Endothelial cell of umbilical vein (primary cell): ENCODE measurements at regions not wholly inside any gene's neighbourhood (a gene's known extent, or its start where the extent isn't known, plus 50 kb on each side); places are given as distances from the start of the nearest gene placed in this dataset.

Source experiments
- BruUV-seq: library from RNA; stranded (reverse); fragments of 400-500 nt; replicated peaks from 2 replicates; lab custom pipeline; 2021; lab: Mats Ljungman, UMichigan
- CTCF ChIA-PET: fragments of 300-600, 350-600 bp; sonication (Branson Sonifier 250); formaldehyde crosslinking; loops from one replicate; lab custom pipeline; 2021; ENCODE audit warnings: antibody characterized with exemption, inconsistent platforms; lab: Charles Lee
- POLR2A ChIA-PET: fragments of 300-600, 350-600 bp; sonication (Branson Sonifier 250); formaldehyde crosslinking; loops from one replicate; lab custom pipeline; 2021; ENCODE audit warnings: antibody characterized with exemption, inconsistent platforms; lab: Charles Lee
- DNase-seq: peaks from one replicate; pipeline ENCODE4 v3.0.0-alpha.2; 2011; ENCODE audit warnings: low read depth, low spot score
- FAIRE-seq: peaks from 2 replicates; lab custom pipeline; 2011; peaks lifted over from hg19 to GRCh38; lab: Jason Lieb, UNC
- H2AFZ ChIP-seq: 2 replicates; pipeline ENCODE4 v1.6.0; 2012; ENCODE audit warnings: low read depth, low read length, control low read depth, inconsistent platforms
- H3K27ac ChIP-seq: 2 replicates; pipeline ENCODE4 v1.5.1; 2011; ENCODE audit warnings: low read depth, mild to moderate bottlenecking, control low read depth, low read length, moderate library complexity; ENCODE audit not compliant: insufficient read depth
- H3K27me3 ChIP-seq, 2 experiments: 2 replicates each; pipeline versions ENCODE4 v1.6.0 to v1.6.1; 2011; ENCODE audit warnings: low read length in 2 of 2, mixed read lengths in 1 of 2; ENCODE audit not compliant: control insufficient read depth in 2 of 2, insufficient read depth in 2 of 2
- H3K36me3 ChIP-seq, 2 experiments: 2 replicates in 1 of 2; 3 replicates in 1 of 2; pipeline ENCODE4 v1.5.1; 2011; ENCODE audit warnings: low read length in 2 of 2, mild to moderate bottlenecking in 1 of 2, moderate library complexity in 1 of 2; ENCODE audit not compliant: control insufficient read depth in 2 of 2, insufficient read depth in 2 of 2; ENCODE audit errors: extremely low read depth in 1 of 2
- H3K4me1 ChIP-seq: 3 replicates; pipeline ENCODE4 v1.5.1; 2011; ENCODE audit warnings: mild to moderate bottlenecking, low read length; ENCODE audit not compliant: control insufficient read depth, insufficient read depth; ENCODE audit errors: extremely low read depth
- H3K4me2 ChIP-seq: 2 replicates; pipeline ENCODE4 v1.6.1; 2011; ENCODE audit warnings: low read length, control low read depth, mixed read lengths; ENCODE audit not compliant: insufficient read depth
- H3K4me3 ChIP-seq, 3 experiments: fragments of 200-600 bp in 1 of 3; sonication (generic), shearing (Covaris generic) in 1 of 3; replicated peaks in 1 of 3; 2 replicates each; pipeline ENCODE4 v1.5.1; 2011 to 2016; ENCODE audit warnings: control low read depth in 3 of 3, low read length in 3 of 3, mild to moderate bottlenecking in 2 of 3, inconsistent platforms in 1 of 3, low read depth in 1 of 3, moderate library complexity in 1 of 3; ENCODE audit not compliant: insufficient read depth in 1 of 3
- H3K79me2 ChIP-seq: 2 replicates; pipeline ENCODE4 v1.6.0; 2012; ENCODE audit warnings: low read length, inconsistent platforms; ENCODE audit not compliant: control insufficient read depth, insufficient read depth
- H3K9ac ChIP-seq: replicated peaks from 2 replicates; pipeline ENCODE3; 2011; ENCODE audit warnings: low read length, control low read depth; ENCODE audit not compliant: insufficient read depth; ENCODE audit errors: extremely low read depth
- H3K9me1 ChIP-seq: replicated peaks from 3 replicates; pipeline ENCODE4 v1.6.0; 2011; ENCODE audit warnings: mild to moderate bottlenecking, low read length; ENCODE audit not compliant: control insufficient read depth, insufficient read depth; ENCODE audit errors: extremely low read depth
- H3K9me3 ChIP-seq: replicated peaks from 2 replicates; pipeline ENCODE4 v1.5.1; 2012; ENCODE audit warnings: low read length, inconsistent platforms; ENCODE audit not compliant: control insufficient read depth, insufficient read depth
- H4K20me1 ChIP-seq: replicated peaks from 2 replicates; pipeline ENCODE3; 2011; ENCODE audit warnings: mild to moderate bottlenecking, low read length; ENCODE audit not compliant: control insufficient read depth, insufficient read depth; ENCODE audit errors: extremely low read depth
- CTCF ChIP-seq, 2 donors: IDR thresholded peaks; 1 replicate in 1 of 2; 2 replicates in 1 of 2; pipeline ENCODE4 v1.5.1; 2011; ENCODE audit warnings: low read length in 2 of 2, mild to moderate bottlenecking in 2 of 2, moderate library complexity in 2 of 2, control low read depth in 1 of 2, inconsistent platforms in 1 of 2, low read depth in 1 of 2; ENCODE audit not compliant: insufficient read depth in 1 of 2; ENCODE audit errors: extremely low read depth in 1 of 2
- EZH2 ChIP-seq: IDR thresholded peaks from 2 replicates; pipeline ENCODE4 v1.6.1; 2012; ENCODE audit warnings: borderline replicate concordance, low read depth, mild to moderate bottlenecking, moderate library complexity, low read length, inconsistent platforms; ENCODE audit not compliant: severe bottlenecking
- FOS ChIP-seq: IDR thresholded peaks from 2 replicates; pipeline ENCODE4 v1.6.1; 2011; ENCODE audit warnings: mild to moderate bottlenecking, low read length, moderate library complexity, borderline replicate concordance; ENCODE audit not compliant: insufficient read depth
- GATA2 ChIP-seq: IDR thresholded peaks from 2 replicates; pipeline ENCODE4 v1.7.0; 2011; ENCODE audit warnings: low read depth, mild to moderate bottlenecking, moderate library complexity, mixed read lengths, low read length; ENCODE audit not compliant: insufficient read length, insufficient read depth
- JUN ChIP-seq: IDR thresholded peaks from 2 replicates; pipeline ENCODE4 v1.6.1; 2011; ENCODE audit warnings: borderline replicate concordance, low read depth; ENCODE audit not compliant: insufficient read length, insufficient read depth
- MAX ChIP-seq: IDR thresholded peaks from 2 replicates; pipeline ENCODE4 v1.6.1; 2011; ENCODE audit not compliant: insufficient read depth, insufficient read length
- MYC ChIP-seq: IDR thresholded peaks from one replicate; pipeline ENCODE4 v1.6.1; 2011; ENCODE audit warnings: mild to moderate bottlenecking, low read depth, low read length
- POLR2A ChIP-seq: IDR thresholded peaks from 2 replicates; pipeline ENCODE4 v1.6.1; 2012; ENCODE audit warnings: low read depth, mild to moderate bottlenecking, control low read depth, low read length
- POLR2AphosphoS5 ChIP-seq: IDR thresholded peaks from 2 replicates; pipeline ENCODE4 v1.6.1; 2012; ENCODE audit warnings: low read depth, mild to moderate bottlenecking, control low read depth, low read length, moderate library complexity; ENCODE audit not compliant: insufficient read depth
- dilution Hi-C: fragments of 300-500 bp; cut with MboI; formaldehyde crosslinking; loops from one replicate; pipeline ENCODE4 v1.15.0; 2019; ENCODE audit warnings: low sequenced_read_pairs; ENCODE audit not compliant: extremely low pct_ligation_motif_present
- intact Hi-C: fragments of 100-400 bp; cut with micrococcal nuclease; formaldehyde crosslinking; loops from one replicate; pipeline ENCODE4 v1.10.0; 2022

GRCh38 chr18:66833646-66834045, 229.8 kb upstream of the CDH19 start:
- Histone ChIP-seq H3K9me3 (no peaks in the 10 kb centered on the region), H3K4me1 (no peaks in the 10 kb centered on the region), H4K20me1 (no peaks in the 10 kb centered on the region), H2AFZ (no peak overlapping the region), H3K79me2 (no peaks in the 10 kb centered on the region), H3K27me3 (no peaks in the 10 kb centered on the region), H3K4me3 (no peak overlapping the region), H3K27ac (no peak overlapping the region), H3K36me3 (no peaks in the 10 kb centered on the region), H3K9me1 (no peaks in the 10 kb centered on the region), H3K9ac (no peak overlapping the region), H3K4me2 (no peak overlapping the region)
- CTCF ChIA-PET, result no interaction called here
- TF ChIP-seq JUN, result no peak
- TF ChIP-seq POLR2AphosphoS5, result no peak
- TF ChIP-seq FOS, result no peak
- TF ChIP-seq MAX, result no peak
- no peak for TF ChIP-seq CTCF (IDR thresholded peaks at IDR 0.05; ENCODE audit: extremely low read depth in 1 of 2, insufficient read depth in 1 of 2, low read depth in 1 of 2, low read length in 2 of 2)
- TF ChIP-seq GATA2, result no peak
- TF ChIP-seq EZH2, result no peak
- no peak for TF ChIP-seq POLR2A
- TF ChIP-seq MYC, result no peak
- BruUV-seq, result no TSS peak
- DNase-seq, result no peak
- POLR2A ChIA-PET, result no interaction called here
- intact Hi-C loops (no loop called here), dilution Hi-C loops (no loop called here)
- no peak for FAIRE-seq
